Upper lobe of right lung (tissue), 1 donor: ENCODE measurements at regions not wholly inside any gene's neighbourhood (a gene's known extent, or its start where the extent isn't known, plus 50 kb on each side); places are given as distances from the start of the nearest gene placed in this dataset.
"Not testable (repeated sequence)": the region's sequence is repeated elsewhere in the genome, so short reads cannot be mapped to it uniquely, and the experiment has no call there.

Experiments used
- ATAC-seq: fragments of 200-7000 bp; cut with Tn5 transposase; one replicate; pipeline ENCODE4 v1.9.1; 2020; ENCODE audit warnings: mild to moderate bottlenecking, moderate library complexity
- DNase-seq: peaks from one replicate; pipeline ENCODE4 v3.0.0-alpha.2; 2020
- H3K27ac ChIP-seq: fragments of 200-600 bp; one replicate; pipeline ENCODE4 v1.8.0; 2022
- H3K27me3 ChIP-seq: fragments of 200-600 bp; one replicate; pipeline ENCODE4 v1.8.0; 2022; ENCODE audit warnings: mild to moderate bottlenecking
- H3K36me3 ChIP-seq: fragments of 200-600 bp; one replicate; pipeline ENCODE4 v1.8.0; 2022
- H3K4me1 ChIP-seq: fragments of 200-600 bp; one replicate; pipeline ENCODE4 v1.8.0; 2022
- H3K4me3 ChIP-seq: fragments of 200-600 bp; one replicate; pipeline ENCODE4 v1.8.0; 2022; ENCODE audit warnings: mild to moderate bottlenecking
- H3K9me3 ChIP-seq: fragments of 200-600 bp; one replicate; pipeline ENCODE4 v1.8.0; 2022
- CTCF ChIP-seq: fragments of 200-600 bp; IDR thresholded peaks from one replicate; pipeline ENCODE4 v1.8.0; 2022; ENCODE audit warnings: antibody characterized with exemption
- intact Hi-C: fragments of 100-400 bp; cut with DNase I; formaldehyde crosslinking; loops from one replicate; pipeline ENCODE4 v1.11.0; 2022
- donor health status: DM: no; HTN: yes; CAD: no; lungs with severe emphysema.

- H3K9me3 ChIP-seq, DNase-seq, intact Hi-C loops, H3K27me3 ChIP-seq, H3K36me3 ChIP-seq, H3K27ac ChIP-seq, H3K4me1 ChIP-seq, H3K4me3 ChIP-seq: not testable (repeated sequence)
- peak; percentile 35 for ATAC-seq
Measured at GRCh38 chr20:26010942-26011276, 314.3 kb upstream of the ZNF337 start.

- intact Hi-C loops, DNase-seq, ATAC-seq, H3K27me3 ChIP-seq, H3K9me3 ChIP-seq, H3K4me1 ChIP-seq, H3K36me3 ChIP-seq: not testable (repeated sequence)
- Histone ChIP-seq H3K4me3 (peak overlapping the region; percentile 66), H3K27ac (peak overlapping the region; percentile 89)
Measured at GRCh38 chr20:26010224-26010941, 313.7 kb upstream of the ZNF337 start.

GRCh38 chr20:26009402-26010223 lies 313.0 kb upstream of the ZNF337 start:
- peak; percentile 58 for ATAC-seq

GRCh38 chr20:26008026-26008425 lies 311.4 kb upstream of the ZNF337 start:
- H3K4me1 ChIP-seq, H3K36me3 ChIP-seq, H3K27me3 ChIP-seq, ATAC-seq, intact Hi-C loops, H3K27ac ChIP-seq, DNase-seq, H3K9me3 ChIP-seq, H3K4me3 ChIP-seq: not testable (repeated sequence)

More at GRCh38 chr20:26009402-26010223, 313.0 kb upstream of the ZNF337 start:
- H3K4me1 ChIP-seq, H3K9me3 ChIP-seq, H3K36me3 ChIP-seq, intact Hi-C loops, H3K27me3 ChIP-seq: not testable (repeated sequence)
- peak overlapping the region; percentile 66 for H3K4me3 ChIP-seq
- peak overlapping the region; percentile 89 for H3K27ac ChIP-seq
- peak; percentile 94 for DNase-seq

- H3K27ac ChIP-seq, H3K4me3 ChIP-seq, H3K36me3 ChIP-seq, ATAC-seq, H3K9me3 ChIP-seq, intact Hi-C loops, H3K4me1 ChIP-seq, H3K27me3 ChIP-seq, DNase-seq: not testable (repeated sequence)
Measured at GRCh38 chr20:26006164-26006563, 309.5 kb upstream of the ZNF337 start.

GRCh38 chr20:26003959-26004358 lies 307.3 kb upstream of the ZNF337 start:
- H3K36me3 ChIP-seq, H3K9me3 ChIP-seq, H3K4me3 ChIP-seq, DNase-seq, ATAC-seq, H3K4me1 ChIP-seq, H3K27ac ChIP-seq, H3K27me3 ChIP-seq, intact Hi-C loops: not testable (repeated sequence)

GRCh38 chr20:25997367-25998038 lies 300.9 kb upstream of the ZNF337 start:
- not testable (repeated sequence) for DNase-seq

GRCh38 chr20:25992146-25992545 lies 295.5 kb upstream of the ZNF337 start:
- H3K27ac ChIP-seq, result no peak overlapping the region
- no peak for TF ChIP-seq CTCF
- H3K27me3 ChIP-seq, result no peaks in the 10 kb centered on the region
- no peaks in the 10 kb centered on the region for H3K4me1 ChIP-seq
- H3K4me3 ChIP-seq, result no peak overlapping the region
- no peaks in the 10 kb centered on the region for H3K36me3 ChIP-seq
- no peaks in the 10 kb centered on the region for H3K9me3 ChIP-seq
- ATAC-seq (no peak), DNase-seq (no peak)
- intact Hi-C loops, result no loop called here

More at GRCh38 chr20:25997367-25998038, 300.9 kb upstream of the ZNF337 start:
- H3K27ac ChIP-seq, intact Hi-C loops, H3K4me3 ChIP-seq, H3K27me3 ChIP-seq, ATAC-seq, H3K36me3 ChIP-seq, H3K9me3 ChIP-seq, H3K4me1 ChIP-seq: not testable (repeated sequence)

GRCh38 chr20:25991756-25992130 lies 295.1 kb upstream of the ZNF337 start:
- Histone ChIP-seq H3K9me3 (no peaks in the 10 kb centered on the region), H3K27ac (no peak overlapping the region), H3K36me3 (no peaks in the 10 kb centered on the region), H3K4me3 (no peak overlapping the region), H3K4me1 (peaks cover 3% of the 10 kb centered on the region), H3K27me3 (no peaks in the 10 kb centered on the region)
- DNase-seq (no peak), ATAC-seq (no peak)
- intact Hi-C loops, result no loop called here
- TF ChIP-seq CTCF, result no peak
